ENCODE measurements at regions not wholly inside any gene's neighbourhood (a gene's known extent, or its start where the extent isn't known, plus 50 kb on each side); places are given as distances from the start of the nearest gene placed in this dataset.

DNA sequence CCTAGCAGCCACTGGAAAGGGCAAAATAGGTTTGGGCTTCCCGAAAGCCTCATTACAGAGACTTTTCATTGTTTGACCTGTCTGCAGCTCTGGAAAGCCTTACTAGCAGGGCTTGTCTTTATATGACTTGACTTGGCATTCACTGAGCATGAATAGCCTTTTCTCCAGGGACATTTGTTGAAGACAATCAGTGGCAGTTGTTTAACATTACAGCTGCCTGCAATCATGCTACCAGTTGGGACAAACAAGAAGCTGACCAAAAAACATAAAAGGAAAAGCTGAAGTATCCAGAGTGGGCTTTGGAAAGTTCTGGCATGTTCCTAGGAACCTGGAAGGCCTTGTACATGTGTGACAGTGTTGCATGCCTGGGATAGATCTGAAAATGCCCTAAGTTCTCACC is 121.4 kb downstream of the KCNF1 start:
- DNase-seq (no peak), ATAC-seq (ENCODE audit: low read depth in 2 of 2) (no peak)
- H3K4me1 Mint-ChIP-seq = no peaks in the 10 kb centered on the region
- H3K9me3 ChIP-seq (ENCODE audit: control insufficient read depth in 2 of 2, low read length in 2 of 2) = peaks cover 8 to 15% of the 10 kb centered on the region in 2 experiments
- no peak overlapping the region for H3K27ac ChIP-seq (ENCODE audit: insufficient read depth, low read length, poor library complexity, severe bottlenecking)
- H3K27ac Mint-ChIP-seq = no peak overlapping the region
- no peaks in the 10 kb centered on the region for H3K4me1 ChIP-seq (ENCODE audit: control insufficient read depth, insufficient read depth, low read length, poor library complexity, severe bottlenecking)
- peaks cover 0 to 28% (median 10%) of the 10 kb centered on the region in 7 donors for H3K9me3 Mint-ChIP-seq
- H3K4me3 ChIP-seq (ENCODE audit: low read depth, low read length) = no peak overlapping the region
- H3K27me3 ChIP-seq (ENCODE audit: control insufficient read depth, insufficient read depth, low read length) = peaks cover 13% of the 10 kb centered on the region
- no peaks in the 10 kb centered on the region for H3K36me3 Mint-ChIP-seq
- peaks cover 52% of the 10 kb centered on the region for H3K27me3 Mint-ChIP-seq
- no peaks in the 10 kb centered on the region for H3K36me3 ChIP-seq (ENCODE audit: control insufficient read depth, insufficient read depth, low read length)
- H3K4me3 Mint-ChIP-seq = no peak overlapping the region

DNA sequence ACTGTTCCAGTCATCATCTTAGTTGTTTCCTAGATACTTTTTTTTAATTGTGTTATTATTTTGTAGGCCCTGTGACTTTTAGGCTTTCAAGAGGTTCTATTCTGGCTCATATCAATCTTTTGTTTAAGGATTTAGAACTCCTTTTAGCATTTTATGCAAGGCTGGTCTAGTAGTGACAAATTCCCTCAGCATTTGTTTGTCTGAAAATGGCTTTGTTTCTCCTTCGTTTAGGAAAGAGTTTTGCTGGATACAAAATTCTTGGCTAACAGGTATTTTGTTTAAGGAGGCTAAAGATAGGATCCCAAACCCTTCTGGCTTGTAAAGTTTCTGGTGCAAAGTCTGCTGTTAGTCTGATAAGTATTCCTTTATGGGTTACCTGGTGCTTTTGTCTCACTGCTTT is 116.6 kb upstream of the SLC66A3 start:
- Mint-ChIP-seq H3K9me3 (peaks cover 5 to 41% (median 16%) of the 10 kb centered on the region in 7 donors), H3K4me3 (no peak overlapping the region), H3K4me1 (no peaks in the 10 kb centered on the region), H3K27me3 (peaks cover 63% of the 10 kb centered on the region), H3K36me3 (no peaks in the 10 kb centered on the region), H3K27ac (no peak overlapping the region)
- ATAC-seq (ENCODE audit: low read depth in 2 of 2) (no peak), DNase-seq (no peak)
- Histone ChIP-seq H3K36me3 (ENCODE audit: control insufficient read depth, insufficient read depth, low read length) (no peaks in the 10 kb centered on the region), H3K27me3 (ENCODE audit: control insufficient read depth, insufficient read depth, low read length) (peaks cover 18% of the 10 kb centered on the region), H3K4me1 (ENCODE audit: control insufficient read depth, insufficient read depth, low read length, poor library complexity, severe bottlenecking) (no peaks in the 10 kb centered on the region), H3K9me3 (ENCODE audit: control insufficient read depth in 2 of 2, low read length in 2 of 2) (peaks cover 20 to 23% of the 10 kb centered on the region in 2 experiments), H3K27ac (ENCODE audit: insufficient read depth, low read length, poor library complexity, severe bottlenecking) (no peak overlapping the region), H3K4me3 (ENCODE audit: low read depth, low read length) (no peak overlapping the region)

DNA sequence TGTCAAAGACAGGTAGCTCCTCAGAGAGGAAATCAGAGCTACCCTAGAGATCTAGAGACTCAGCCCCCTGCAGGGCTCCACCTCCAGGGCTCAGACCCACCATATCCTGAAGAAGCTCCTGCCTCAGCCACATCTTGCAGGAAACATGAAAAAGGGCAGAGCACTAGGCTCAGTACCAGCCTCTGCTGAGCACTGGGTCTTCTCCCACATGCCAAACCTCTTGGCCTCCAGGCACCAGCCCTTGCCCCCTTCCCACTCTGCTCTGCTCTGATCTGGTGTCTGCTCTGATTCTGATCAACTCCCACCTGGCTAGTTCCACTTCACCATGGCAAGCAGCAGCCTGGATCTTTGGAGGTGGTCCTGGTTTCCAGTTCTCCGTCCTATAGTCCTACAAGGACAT is 114.3 kb upstream of the SLC66A3 start:
- peaks cover 5 to 38% (median 15%) of the 10 kb centered on the region in 7 donors for H3K9me3 Mint-ChIP-seq
- no peaks in the 10 kb centered on the region for H3K36me3 ChIP-seq (ENCODE audit: control insufficient read depth, insufficient read depth, low read length)
- no peak for DNase-seq
- H3K27me3 Mint-ChIP-seq = peaks cover 55% of the 10 kb centered on the region
- H3K36me3 Mint-ChIP-seq = no peaks in the 10 kb centered on the region
- peaks cover 20% of the 10 kb centered on the region in 2 experiments for H3K9me3 ChIP-seq (ENCODE audit: control insufficient read depth in 2 of 2, low read length in 2 of 2)
- H3K27me3 ChIP-seq (ENCODE audit: control insufficient read depth, insufficient read depth, low read length) = peaks cover 18% of the 10 kb centered on the region
- no peak overlapping the region for H3K27ac Mint-ChIP-seq
- no peak overlapping the region for H3K4me3 Mint-ChIP-seq
- H3K4me1 ChIP-seq (ENCODE audit: control insufficient read depth, insufficient read depth, low read length, poor library complexity, severe bottlenecking) = no peaks in the 10 kb centered on the region
- H3K27ac ChIP-seq (ENCODE audit: insufficient read depth, low read length, poor library complexity, severe bottlenecking) = no peak overlapping the region
- no peaks in the 10 kb centered on the region for H3K4me1 Mint-ChIP-seq
- no peak overlapping the region for H3K4me3 ChIP-seq (ENCODE audit: low read depth, low read length)
- ATAC-seq (ENCODE audit: low read depth in 2 of 2) = no peak

GRCh38 chr2:11042841-11043240 is 112.4 kb upstream of the SLC66A3 start:
- DNase-seq (no peak), ATAC-seq (ENCODE audit: low read depth in 2 of 2) (no peak)
- Mint-ChIP-seq H3K4me3 (no peak overlapping the region), H3K36me3 (no peaks in the 10 kb centered on the region), H3K27me3 (peaks cover 37% of the 10 kb centered on the region), H3K4me1 (no peaks in the 10 kb centered on the region), H3K27ac (no peak overlapping the region), H3K9me3 (peaks cover 0 to 22% (median 9%) of the 10 kb centered on the region in 7 donors)
- no peaks in the 10 kb centered on the region for H3K4me1 ChIP-seq (ENCODE audit: control insufficient read depth, insufficient read depth, low read length, poor library complexity, severe bottlenecking)
- H3K27ac ChIP-seq (ENCODE audit: insufficient read depth, low read length, poor library complexity, severe bottlenecking) = no peak overlapping the region
- no peak overlapping the region for H3K4me3 ChIP-seq (ENCODE audit: low read depth, low read length)
- H3K9me3 ChIP-seq (ENCODE audit: control insufficient read depth in 2 of 2, low read length in 2 of 2) = peaks cover 14 to 17% of the 10 kb centered on the region in 2 experiments
- H3K27me3 ChIP-seq (ENCODE audit: control insufficient read depth, insufficient read depth, low read length) = peaks cover 13% of the 10 kb centered on the region
- H3K36me3 ChIP-seq (ENCODE audit: control insufficient read depth, insufficient read depth, low read length) = no peaks in the 10 kb centered on the region

- Histone ChIP-seq H3K36me3 (ENCODE audit: control insufficient read depth, insufficient read depth, low read length) (no peaks in the 10 kb centered on the region), H3K9me3 (ENCODE audit: control insufficient read depth in 2 of 2, low read length in 2 of 2) (peaks cover 14 to 16% of the 10 kb centered on the region in 2 experiments), H3K4me3 (ENCODE audit: low read depth, low read length) (no peak overlapping the region), H3K27ac (ENCODE audit: insufficient read depth, low read length, poor library complexity, severe bottlenecking) (no peak overlapping the region), H3K27me3 (ENCODE audit: control insufficient read depth, insufficient read depth, low read length) (peaks cover 13% of the 10 kb centered on the region), H3K4me1 (ENCODE audit: control insufficient read depth, insufficient read depth, low read length, poor library complexity, severe bottlenecking) (no peaks in the 10 kb centered on the region)
- Mint-ChIP-seq H3K27me3 (peaks cover 33% of the 10 kb centered on the region), H3K4me3 (no peak overlapping the region), H3K9me3 (peaks cover 0 to 19% (median 6%) of the 10 kb centered on the region in 7 donors), H3K4me1 (no peaks in the 10 kb centered on the region), H3K36me3 (no peaks in the 10 kb centered on the region), H3K27ac (no peak overlapping the region)
- no peak for ATAC-seq (ENCODE audit: low read depth in 2 of 2)
- no peak for DNase-seq
Observed at GRCh38 chr2:11043245-11043644, 112.0 kb upstream of the SLC66A3 start.

- peaks cover 13% of the 10 kb centered on the region for H3K27me3 ChIP-seq (ENCODE audit: control insufficient read depth, insufficient read depth, low read length)
- no peaks in the 10 kb centered on the region for H3K36me3 ChIP-seq (ENCODE audit: control insufficient read depth, insufficient read depth, low read length)
- ATAC-seq (ENCODE audit: low read depth in 2 of 2) = no peak
- H3K4me1 ChIP-seq (ENCODE audit: control insufficient read depth, insufficient read depth, low read length, poor library complexity, severe bottlenecking) = no peaks in the 10 kb centered on the region
- no peaks in the 10 kb centered on the region for H3K36me3 Mint-ChIP-seq
- H3K4me1 Mint-ChIP-seq = no peaks in the 10 kb centered on the region
- no peak overlapping the region for H3K27ac ChIP-seq (ENCODE audit: insufficient read depth, low read length, poor library complexity, severe bottlenecking)
- H3K9me3 ChIP-seq (ENCODE audit: control insufficient read depth in 2 of 2, low read length in 2 of 2) = peaks cover 4 to 6% of the 10 kb centered on the region in 2 experiments
- no peak overlapping the region for H3K27ac Mint-ChIP-seq
- no peak overlapping the region for H3K4me3 Mint-ChIP-seq
- no peak for DNase-seq
- H3K27me3 Mint-ChIP-seq = peaks cover 32% of the 10 kb centered on the region
- no peak overlapping the region for H3K4me3 ChIP-seq (ENCODE audit: low read depth, low read length)
- H3K9me3 Mint-ChIP-seq = peaks cover 0 to 11% (median 6%) of the 10 kb centered on the region in 7 donors
Observed at GRCh38 chr2:11044201-11044600, 111.1 kb upstream of the SLC66A3 start.

GRCh38 chr2:11045294-11045693 is 110.0 kb upstream of the SLC66A3 start:
- H3K27me3 ChIP-seq (ENCODE audit: control insufficient read depth, insufficient read depth, low read length) = peaks cover 7% of the 10 kb centered on the region
- no peaks in the 10 kb centered on the region for H3K36me3 ChIP-seq (ENCODE audit: control insufficient read depth, insufficient read depth, low read length)
- Mint-ChIP-seq H3K4me3 (no peak overlapping the region), H3K9me3 (peaks cover 0 to 6% (median 2%) of the 10 kb centered on the region in 7 donors), H3K27me3 (peaks cover 25% of the 10 kb centered on the region), H3K4me1 (no peaks in the 10 kb centered on the region), H3K36me3 (no peaks in the 10 kb centered on the region), H3K27ac (no peak overlapping the region)
- no peaks in the 10 kb centered on the region for H3K9me3 ChIP-seq (ENCODE audit: control insufficient read depth in 2 of 2, low read length in 2 of 2)
- H3K27ac ChIP-seq (ENCODE audit: insufficient read depth, low read length, poor library complexity, severe bottlenecking) = no peak overlapping the region
- H3K4me1 ChIP-seq (ENCODE audit: control insufficient read depth, insufficient read depth, low read length, poor library complexity, severe bottlenecking) = no peaks in the 10 kb centered on the region
- ATAC-seq (ENCODE audit: low read depth in 2 of 2) (no peak), DNase-seq (no peak)
- H3K4me3 ChIP-seq (ENCODE audit: low read depth, low read length) = no peak overlapping the region

DNA sequence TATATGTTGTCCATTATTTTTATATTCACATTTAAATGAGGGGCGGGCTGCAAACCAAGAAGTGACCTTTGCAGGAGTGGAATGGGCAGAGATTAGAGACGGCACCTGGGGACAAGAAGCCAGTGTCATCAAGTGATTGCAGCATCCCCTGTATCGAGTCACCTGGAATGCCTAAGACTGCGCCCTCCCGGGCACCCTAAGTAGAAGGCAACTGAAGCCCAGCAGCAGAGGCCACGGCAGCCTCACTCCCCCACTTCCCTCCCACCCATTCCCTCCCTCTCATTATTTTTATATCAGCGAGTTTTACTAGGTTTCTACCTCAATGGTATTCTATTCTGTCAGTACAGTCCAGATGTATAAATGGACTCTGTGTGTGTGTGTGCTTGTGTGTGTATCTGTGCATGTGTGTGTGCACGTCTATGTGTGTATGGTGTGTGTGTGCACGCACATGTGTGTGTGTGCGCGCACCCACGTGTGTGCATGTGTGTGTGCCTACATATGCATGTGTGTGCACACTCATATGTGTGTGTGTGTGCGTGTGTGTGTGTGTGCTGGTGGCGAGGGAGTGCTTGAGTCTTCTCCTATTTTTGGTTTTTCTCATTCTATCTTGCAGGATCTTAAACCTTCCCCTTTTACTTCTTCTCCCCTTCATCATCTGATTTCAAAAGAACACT is 106.8 kb upstream of the SLC66A3 start:
- no peak overlapping the region for H3K27ac Mint-ChIP-seq
- Histone ChIP-seq H3K4me1 (ENCODE audit: control insufficient read depth, insufficient read depth, low read length, poor library complexity, severe bottlenecking) (no peaks in the 10 kb centered on the region), H3K27ac (ENCODE audit: insufficient read depth, low read length, poor library complexity, severe bottlenecking) (no peak overlapping the region), H3K9me3 (ENCODE audit: control insufficient read depth in 2 of 2, low read length in 2 of 2) (no peaks in the 10 kb centered on the region), H3K36me3 (ENCODE audit: control insufficient read depth, insufficient read depth, low read length) (no peaks in the 10 kb centered on the region), H3K27me3 (ENCODE audit: control insufficient read depth, insufficient read depth, low read length) (peaks cover 2% of the 10 kb centered on the region), H3K4me3 (ENCODE audit: low read depth, low read length) (no peak overlapping the region)
- H3K27me3 Mint-ChIP-seq = peaks cover 12% of the 10 kb centered on the region
- no peaks in the 10 kb centered on the region for H3K4me1 Mint-ChIP-seq
- no peaks in the 10 kb centered on the region for H3K9me3 Mint-ChIP-seq
- DNase-seq (no peak), ATAC-seq (ENCODE audit: low read depth in 2 of 2) (no peak)
- no peak overlapping the region for H3K4me3 Mint-ChIP-seq
- H3K36me3 Mint-ChIP-seq = no peaks in the 10 kb centered on the region
